ENCODE measurements at regions not wholly inside any gene's neighbourhood (a gene's known extent, or its start where the extent isn't known, plus 50 kb on each side); places are given as distances from the start of the nearest gene placed in this dataset.

- H3K9me3 ChIP-seq (ENCODE audit: insufficient read depth, low read length): no peaks in the 10 kb centered on the region
- no peaks in the 10 kb centered on the region for H4K20me1 ChIP-seq (ENCODE audit: low read depth, low read length)
- no peaks in the 10 kb centered on the region for H3K36me3 ChIP-seq (ENCODE audit: low read length)
- no peak overlapping the region for H3K9ac ChIP-seq (ENCODE audit: low read length)
- no peaks in the 10 kb centered on the region for H3F3A ChIP-seq (ENCODE audit: insufficient read depth)
- H3K4me2 ChIP-seq (ENCODE audit: low read depth, low read length, poor library complexity, severe bottlenecking): no peak overlapping the region
- no peaks in the 10 kb centered on the region for H3K79me2 ChIP-seq (ENCODE audit: insufficient read depth, low read length)
- H3K4me3 ChIP-seq (ENCODE audit: insufficient read depth, low read length, poor library complexity, severe bottlenecking): no peak overlapping the region
- H2AFZ ChIP-seq (ENCODE audit: low read depth, low read length, severe bottlenecking): no peak overlapping the region
- H3K27ac ChIP-seq (ENCODE audit: low read depth, low read length): no peak overlapping the region
- TF ChIP-seq EZH2phosphoT487 (conservative IDR thresholded peaks at IDR 0.05; ENCODE audit: low read length): no peak
- TF ChIP-seq, protein P1, sequence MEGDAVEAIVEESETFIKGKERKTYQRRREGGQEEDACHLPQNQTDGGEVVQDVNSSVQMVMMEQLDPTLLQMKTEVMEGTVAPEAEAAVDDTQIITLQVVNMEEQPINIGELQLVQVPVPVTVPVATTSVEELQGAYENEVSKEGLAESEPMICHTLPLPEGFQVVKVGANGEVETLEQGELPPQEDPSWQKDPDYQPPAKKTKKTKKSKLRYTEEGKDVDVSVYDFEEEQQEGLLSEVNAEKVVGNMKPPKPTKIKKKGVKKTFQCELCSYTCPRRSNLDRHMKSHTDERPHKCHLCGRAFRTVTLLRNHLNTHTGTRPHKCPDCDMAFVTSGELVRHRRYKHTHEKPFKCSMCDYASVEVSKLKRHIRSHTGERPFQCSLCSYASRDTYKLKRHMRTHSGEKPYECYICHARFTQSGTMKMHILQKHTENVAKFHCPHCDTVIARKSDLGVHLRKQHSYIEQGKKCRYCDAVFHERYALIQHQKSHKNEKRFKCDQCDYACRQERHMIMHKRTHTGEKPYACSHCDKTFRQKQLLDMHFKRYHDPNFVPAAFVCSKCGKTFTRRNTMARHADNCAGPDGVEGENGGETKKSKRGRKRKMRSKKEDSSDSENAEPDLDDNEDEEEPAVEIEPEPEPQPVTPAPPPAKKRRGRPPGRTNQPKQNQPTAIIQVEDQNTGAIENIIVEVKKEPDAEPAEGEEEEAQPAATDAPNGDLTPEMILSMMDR (IDR thresholded peaks at IDR 0.05; ENCODE audit: insufficient read depth, low read length, poor library complexity, severe bottlenecking): no peak
- H3K9me2 ChIP-seq (replicated peaks; ENCODE audit: insufficient read depth, low read length): no peaks in the 10 kb centered on the region
- H3K27me3 ChIP-seq (ENCODE audit: low read length): no peaks in the 10 kb centered on the region
Observed at GRCh38 chr6:103255132-103255531, 1604.6 kb downstream of the HACE1 start.

GRCh38 chr6:103236923-103237322 lies 1622.8 kb downstream of the HACE1 start:
- H3K4me2 ChIP-seq (ENCODE audit: low read depth, low read length, poor library complexity, severe bottlenecking): no peak overlapping the region
- H3K36me3 ChIP-seq (ENCODE audit: low read length): no peaks in the 10 kb centered on the region
- H2AFZ ChIP-seq (ENCODE audit: low read depth, low read length, severe bottlenecking): no peak overlapping the region
- no peaks in the 10 kb centered on the region for H3K27me3 ChIP-seq (ENCODE audit: low read length)
- no peak overlapping the region for H3K9ac ChIP-seq (ENCODE audit: low read length)
- no peak for TF ChIP-seq EZH2phosphoT487 (conservative IDR thresholded peaks at IDR 0.05; ENCODE audit: low read length)
- TF ChIP-seq, protein P1 (IDR thresholded peaks at IDR 0.05; ENCODE audit: insufficient read depth, low read length, poor library complexity, severe bottlenecking): no peak
- no peaks in the 10 kb centered on the region for H4K20me1 ChIP-seq (ENCODE audit: low read depth, low read length)
- no peaks in the 10 kb centered on the region for H3K9me3 ChIP-seq (ENCODE audit: insufficient read depth, low read length)
- no peak overlapping the region for H3K27ac ChIP-seq (ENCODE audit: low read depth, low read length)
- no peak overlapping the region for H3K4me3 ChIP-seq (ENCODE audit: insufficient read depth, low read length, poor library complexity, severe bottlenecking)
- no peaks in the 10 kb centered on the region for H3K79me2 ChIP-seq (ENCODE audit: insufficient read depth, low read length)
- H3K9me2 ChIP-seq (replicated peaks; ENCODE audit: insufficient read depth, low read length): no peaks in the 10 kb centered on the region
- H3F3A ChIP-seq (ENCODE audit: insufficient read depth): no peaks in the 10 kb centered on the region

DNA sequence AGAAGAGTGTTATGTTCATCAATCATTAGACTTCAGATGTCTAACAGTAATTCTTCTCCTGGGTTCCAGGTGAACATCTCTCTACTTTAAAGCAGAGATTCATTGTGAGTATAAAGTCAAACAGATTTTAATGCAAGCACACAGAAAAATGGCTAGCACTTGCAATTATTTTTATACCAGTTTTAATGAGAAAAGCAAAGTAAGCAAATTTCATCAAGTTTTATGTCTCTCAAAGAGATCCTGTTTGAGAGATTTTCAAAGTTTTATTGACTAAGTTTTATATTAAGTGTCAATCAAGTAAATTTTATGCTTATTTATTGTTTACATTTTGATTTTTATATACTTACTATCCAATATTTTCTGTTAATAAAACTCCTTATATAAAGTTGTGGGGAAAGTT lies 1628.5 kb downstream of the HACE1 start:
- Histone ChIP-seq H2AFZ (ENCODE audit: low read depth, low read length, severe bottlenecking) (no peak overlapping the region), H3K27ac (ENCODE audit: low read depth, low read length) (no peak overlapping the region), H3F3A (ENCODE audit: insufficient read depth) (no peaks in the 10 kb centered on the region), H3K9me2 (replicated peaks; ENCODE audit: insufficient read depth, low read length) (no peaks in the 10 kb centered on the region), H4K20me1 (ENCODE audit: low read depth, low read length) (no peaks in the 10 kb centered on the region), H3K27me3 (ENCODE audit: low read length) (no peaks in the 10 kb centered on the region), H3K79me2 (ENCODE audit: insufficient read depth, low read length) (no peaks in the 10 kb centered on the region), H3K9me3 (ENCODE audit: insufficient read depth, low read length) (no peaks in the 10 kb centered on the region), H3K4me3 (ENCODE audit: insufficient read depth, low read length, poor library complexity, severe bottlenecking) (no peak overlapping the region), H3K4me2 (ENCODE audit: low read depth, low read length, poor library complexity, severe bottlenecking) (no peak overlapping the region), H3K36me3 (ENCODE audit: low read length) (no peaks in the 10 kb centered on the region), H3K9ac (ENCODE audit: low read length) (no peak overlapping the region)
- TF ChIP-seq, protein P1 (IDR thresholded peaks at IDR 0.05; ENCODE audit: insufficient read depth, low read length, poor library complexity, severe bottlenecking): no peak
- TF ChIP-seq EZH2phosphoT487 (conservative IDR thresholded peaks at IDR 0.05; ENCODE audit: low read length): no peak
